GM12865 (cell line): ENCODE measurements at regions not wholly inside any gene's neighbourhood (a gene's known extent, or its start where the extent isn't known, plus 50 kb on each side); places are given as distances from the start of the nearest gene placed in this dataset.

Source experiments
- DNase-seq: peaks from one replicate; pipeline ENCODE4 v3.0.0; 2010; ENCODE audit warnings: low read depth
- H3K4me3 ChIP-seq: 2 replicates; pipeline ENCODE4 v1.5.1; 2011; ENCODE audit warnings: mild to moderate bottlenecking, low read depth, low read length, control low read depth
- CTCF ChIP-seq: IDR thresholded peaks from 2 replicates; pipeline ENCODE4 v1.5.1; 2011; ENCODE audit warnings: low read length, control low read depth, low read depth, inconsistent platforms; ENCODE audit not compliant: insufficient read depth; ENCODE audit errors: missing control alignments

GRCh38 chr4:32003548-32003947 is 1283.4 kb downstream of the PCDH7 start:
- no peak for TF ChIP-seq CTCF
- DNase-seq = no peak
- no peak overlapping the region for H3K4me3 ChIP-seq

- no peak overlapping the region for H3K4me3 ChIP-seq
- no peak for DNase-seq
- TF ChIP-seq CTCF = no peak
Observed at GRCh38 chr4:32010221-32010620, 1290.1 kb downstream of the PCDH7 start.

GRCh38 chr4:32022071-32022470 is 1301.9 kb downstream of the PCDH7 start:
- H3K4me3 ChIP-seq = no peak overlapping the region
- no peak for TF ChIP-seq CTCF
- no peak for DNase-seq

- no peak overlapping the region for H3K4me3 ChIP-seq
- DNase-seq = no peak
- no peak for TF ChIP-seq CTCF
Observed at GRCh38 chr4:32025851-32026459, 1305.8 kb downstream of the PCDH7 start.

GRCh38 chr4:32030406-32030805 is 1310.2 kb downstream of the PCDH7 start:
- no peak overlapping the region for H3K4me3 ChIP-seq
- TF ChIP-seq CTCF = no peak
- no peak for DNase-seq

GRCh38 chr4:32031026-32031425 is 1310.9 kb downstream of the PCDH7 start:
- H3K4me3 ChIP-seq = no peak overlapping the region
- TF ChIP-seq CTCF = no peak
- no peak for DNase-seq

- H3K4me3 ChIP-seq = no peak overlapping the region
- no peak for TF ChIP-seq CTCF
- DNase-seq = no peak
Observed at GRCh38 chr4:32032136-32032672, 1312.0 kb downstream of the PCDH7 start.
